ENCODE measurements at regions not wholly inside any gene's neighbourhood (a gene's known extent, or its start where the extent isn't known, plus 50 kb on each side); places are given as distances from the start of the nearest gene placed in this dataset.
A peak's percentile ranks its signal among the peaks of the same experiment; 100 is the strongest.
"Not testable (repeated sequence)": the region's sequence is repeated elsewhere in the genome, so short reads cannot be mapped to it uniquely, and the experiment has no call there.

DNA sequence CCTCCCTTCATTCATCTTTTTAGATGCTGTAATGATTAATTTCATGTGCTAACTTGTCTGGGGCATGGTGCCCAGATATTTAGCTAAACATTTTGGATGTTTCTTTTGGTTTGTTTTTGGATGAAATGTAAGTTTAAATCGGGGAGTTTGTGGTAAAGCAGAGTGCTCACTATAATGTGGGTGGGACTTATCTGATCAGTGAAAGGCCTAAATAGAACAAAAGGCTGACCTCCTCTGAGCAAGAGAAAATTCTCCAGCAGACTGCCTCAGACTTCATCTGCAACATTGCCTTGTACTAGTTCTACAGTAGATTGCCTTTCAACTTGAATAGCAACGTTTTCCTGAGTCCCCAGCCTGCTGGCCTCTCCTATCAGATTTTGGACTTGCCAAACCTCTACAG is 183.6 kb downstream of the S1PR1 start:
- DNase-seq (ENCODE audit: low read depth), result no peak

DNA sequence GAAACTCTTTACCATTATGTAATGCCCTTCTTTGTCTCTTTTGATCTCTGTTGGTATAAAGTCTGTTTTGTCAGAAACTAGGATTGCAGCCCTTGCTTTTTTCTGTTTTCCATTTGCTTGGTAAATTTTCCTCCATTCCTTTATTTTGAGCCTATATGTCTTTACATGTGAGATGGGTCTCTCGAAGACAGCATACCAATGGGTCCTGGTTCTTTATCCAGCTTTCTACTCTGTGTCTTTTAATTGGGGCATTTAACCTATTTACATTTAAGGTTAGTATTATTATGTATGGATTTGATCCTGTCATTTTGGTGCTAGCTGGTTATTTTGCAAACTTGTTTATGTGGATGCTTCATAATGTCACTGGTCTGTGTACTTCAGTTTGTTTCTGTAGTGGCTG is 191.3 kb downstream of the S1PR1 start:
- not testable (repeated sequence) for DNase-seq (ENCODE audit: low read depth)

DNA sequence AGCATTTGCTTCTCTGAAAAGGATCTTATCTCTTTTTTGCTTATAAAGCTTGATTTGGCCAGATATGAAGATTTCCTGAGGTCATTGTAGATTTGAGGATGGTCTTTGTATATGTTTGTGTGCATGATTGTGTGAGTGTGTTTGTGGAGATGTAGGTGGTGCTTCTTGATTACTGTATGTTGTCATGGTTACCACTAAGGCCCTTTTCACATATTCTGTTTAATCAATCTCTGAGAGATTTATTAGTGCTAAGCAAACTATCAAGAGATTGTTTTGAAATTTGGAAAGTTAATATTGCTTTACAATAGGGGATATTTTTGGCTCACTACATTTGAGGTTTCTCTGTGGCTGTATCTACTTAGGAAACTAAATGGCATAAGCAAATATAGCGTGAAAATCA is 191.7 kb downstream of the S1PR1 start:
- DNase-seq (ENCODE audit: low read depth), result no peak

DNA sequence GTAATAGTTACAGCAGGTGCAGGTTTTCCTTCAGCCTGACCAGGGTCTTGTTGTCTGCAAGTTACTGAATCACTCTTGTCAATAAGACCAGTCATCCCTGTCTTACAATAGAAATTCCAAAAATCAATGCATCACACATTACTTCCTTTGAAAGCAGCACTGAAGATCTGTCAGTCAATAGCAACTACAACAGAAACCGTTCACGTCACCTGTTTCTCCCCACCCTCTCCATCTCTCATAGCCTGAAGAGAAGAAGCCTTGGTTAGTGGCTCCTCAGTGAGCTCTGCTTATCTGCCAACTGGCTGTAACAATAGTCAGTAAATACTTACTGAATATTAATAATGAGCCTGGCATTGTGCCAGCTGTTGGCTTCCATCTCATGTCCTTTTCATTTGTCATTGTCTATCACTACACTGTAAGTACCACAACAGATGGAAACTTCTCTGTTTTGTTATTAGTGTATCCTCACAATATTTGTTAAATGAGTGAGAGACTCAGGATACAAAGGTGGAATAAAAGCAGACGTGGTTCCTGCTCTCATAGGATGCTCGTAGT is 195.2 kb downstream of the S1PR1 start:
- DNase-seq (ENCODE audit: low read depth), result no peak

DNA sequence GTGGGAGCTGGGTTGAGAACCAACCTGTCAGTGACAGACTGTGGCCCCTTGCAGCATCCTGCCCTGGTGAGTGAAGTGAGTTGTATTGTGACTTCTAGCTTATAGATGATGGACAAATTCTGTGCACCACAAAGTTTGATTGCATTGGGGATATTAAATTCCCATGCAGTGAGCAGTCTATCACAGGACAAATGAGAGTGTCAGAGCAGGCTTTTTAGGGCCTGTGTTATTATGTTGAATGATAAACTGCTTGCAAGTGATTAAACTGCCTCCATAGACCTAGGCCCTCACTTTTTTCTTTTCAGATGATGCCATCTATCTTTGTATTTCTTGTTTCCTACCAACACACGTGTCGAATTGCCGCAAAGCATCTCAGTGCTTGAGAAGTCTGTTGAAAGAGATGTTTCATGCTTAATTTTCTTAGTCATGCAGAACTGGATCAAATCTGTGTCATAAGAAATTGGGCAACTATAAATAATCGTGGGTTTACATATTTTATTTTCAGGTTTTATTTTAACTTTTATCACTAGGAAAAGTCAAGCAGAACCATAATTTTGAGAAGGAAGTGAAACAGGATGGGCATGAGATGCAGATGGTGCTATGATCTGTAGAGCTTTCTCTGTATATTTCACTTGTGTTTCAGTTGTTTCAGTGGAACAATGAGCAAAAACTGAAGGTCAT is 199.2 kb downstream of the S1PR1 start:
- DNase-seq (ENCODE audit: low read depth), result no peak

DNA sequence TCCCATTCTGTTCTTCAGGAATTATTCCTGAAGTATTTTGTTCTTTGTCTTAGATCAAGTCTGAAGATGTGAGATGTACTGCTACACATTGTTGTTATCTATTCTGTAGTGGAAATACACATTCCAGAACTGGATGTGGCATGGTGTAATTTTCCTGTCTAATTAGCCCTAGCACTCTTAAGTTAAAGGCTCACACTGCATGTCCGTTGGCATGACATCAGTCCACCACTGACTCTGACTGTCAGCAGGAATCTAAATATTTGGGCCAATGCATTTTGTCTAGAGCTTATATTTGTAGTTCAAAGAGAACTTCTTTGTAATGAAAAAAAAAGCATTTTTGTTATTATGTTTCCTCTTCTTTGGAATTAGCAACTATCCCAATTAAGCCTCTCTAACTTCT is 201.0 kb downstream of the S1PR1 start:
- no peak for DNase-seq (ENCODE audit: low read depth)

DNA sequence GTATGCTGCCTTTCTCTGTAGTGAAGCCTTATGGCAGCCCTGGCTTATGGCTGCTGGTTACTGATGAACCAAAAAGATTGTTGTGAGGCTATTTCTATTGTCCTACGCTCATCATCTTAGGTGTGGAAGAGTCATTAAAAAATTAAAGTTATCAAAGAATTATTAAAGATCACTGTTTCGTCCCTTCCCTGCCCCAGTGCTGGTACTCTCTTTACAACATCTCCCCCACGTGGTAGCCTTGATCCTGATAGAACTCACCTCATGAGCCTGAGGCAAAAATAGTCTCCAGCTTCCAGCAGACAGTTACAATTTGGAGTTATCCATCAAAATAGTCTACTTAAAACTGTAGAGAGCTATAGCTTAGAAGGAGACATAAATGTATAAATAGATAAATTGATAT is 201.5 kb downstream of the S1PR1 start:
- DNase-seq (ENCODE audit: low read depth), result no peak

DNA sequence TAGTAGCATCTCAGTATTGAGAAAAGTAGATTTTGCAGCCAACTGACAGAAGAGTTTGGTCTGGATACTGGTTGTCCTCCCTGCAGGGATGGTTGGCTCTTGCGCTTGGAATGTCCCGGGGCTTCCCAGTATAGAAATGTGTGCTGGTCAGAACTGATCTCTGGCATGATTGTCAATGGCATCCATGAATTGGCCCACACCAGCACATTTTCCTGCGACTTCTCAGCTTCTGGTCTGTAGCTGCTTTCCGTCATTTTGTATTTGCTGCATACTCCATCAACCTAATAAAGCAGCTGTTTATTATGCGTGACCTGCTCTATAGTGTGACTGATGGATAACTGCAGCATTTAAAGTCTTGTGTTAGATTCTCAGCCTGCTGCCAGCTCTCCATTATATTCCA is 203.7 kb downstream of the S1PR1 start:
- DNase-seq (ENCODE audit: low read depth), result no peak

DNA sequence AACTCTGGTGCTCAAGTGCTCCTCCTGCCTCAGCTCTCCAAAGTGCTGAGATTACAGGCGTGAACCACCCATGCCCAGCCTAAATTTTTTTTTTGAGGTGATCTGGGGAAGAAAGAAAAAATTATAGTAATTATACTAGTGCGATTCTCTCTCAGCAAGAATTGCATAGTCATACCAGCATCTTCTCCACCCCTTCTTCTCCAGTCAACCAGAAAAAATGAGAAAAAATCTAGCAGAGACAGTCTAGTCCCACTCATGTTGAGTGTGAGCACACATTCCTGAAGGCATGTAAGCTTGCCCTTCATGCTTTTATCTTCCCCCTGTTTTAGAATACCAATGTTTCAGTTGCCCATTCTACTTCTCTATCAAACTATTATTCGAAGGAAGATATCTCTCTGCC is 207.6 kb downstream of the S1PR1 start:
- DNase-seq (ENCODE audit: low read depth), result no peak

DNA sequence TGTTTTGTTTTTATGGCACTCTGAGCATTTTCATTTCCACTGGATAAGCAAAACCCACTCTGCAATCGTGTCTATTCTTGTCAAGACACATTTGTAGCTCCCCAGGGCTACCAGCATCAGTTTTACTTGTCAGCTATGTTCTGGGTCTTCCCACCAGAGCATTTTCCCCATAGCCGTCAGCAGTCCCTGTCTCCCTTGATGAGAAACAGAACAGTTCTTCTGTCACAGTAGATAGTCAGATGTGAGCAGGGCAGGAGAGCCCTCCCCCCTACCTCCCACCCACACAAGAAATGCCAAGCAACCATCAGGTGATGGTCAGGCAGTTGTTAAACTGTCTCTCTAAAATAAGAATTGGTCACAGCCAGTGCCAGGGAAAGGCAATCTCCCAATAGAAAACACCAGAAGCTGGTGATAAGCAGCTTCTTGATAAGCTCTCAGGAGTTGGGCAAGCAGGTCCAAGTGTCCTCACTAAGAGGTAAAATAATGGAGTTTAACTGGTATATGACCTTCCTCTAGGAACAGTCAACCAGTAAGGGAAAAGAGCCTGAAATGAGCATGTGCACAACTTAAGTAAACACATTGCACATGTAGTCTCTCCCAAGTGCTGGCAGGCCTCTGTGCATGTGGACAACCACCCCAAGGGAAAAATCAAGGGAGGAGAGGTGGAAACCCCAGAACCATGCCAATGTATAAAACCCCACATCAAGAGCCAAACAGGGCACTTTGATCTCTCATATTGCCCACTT is 208.2 kb downstream of the S1PR1 start:
- DNase-seq (ENCODE audit: low read depth), result no peak

DNA sequence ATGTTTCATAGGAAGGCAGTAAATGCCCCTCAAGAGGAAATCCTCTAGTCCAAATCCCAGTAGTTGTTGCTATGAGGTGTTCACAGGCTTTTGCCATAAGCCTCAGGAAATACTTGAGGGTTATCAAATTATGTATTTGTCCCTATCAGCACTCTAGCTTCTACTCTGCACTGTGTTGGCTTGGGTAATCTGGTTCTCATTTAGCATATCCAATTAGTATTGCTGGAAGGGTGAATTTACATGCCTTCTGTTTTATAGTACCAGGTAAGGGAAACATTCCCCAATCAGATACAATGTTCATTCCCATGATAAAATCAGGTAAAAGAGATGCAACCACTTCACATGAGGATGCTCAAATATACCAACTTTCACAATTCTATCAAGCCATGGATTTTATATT is 211.2 kb downstream of the S1PR1 start:
- no peak for DNase-seq (ENCODE audit: low read depth)

DNA sequence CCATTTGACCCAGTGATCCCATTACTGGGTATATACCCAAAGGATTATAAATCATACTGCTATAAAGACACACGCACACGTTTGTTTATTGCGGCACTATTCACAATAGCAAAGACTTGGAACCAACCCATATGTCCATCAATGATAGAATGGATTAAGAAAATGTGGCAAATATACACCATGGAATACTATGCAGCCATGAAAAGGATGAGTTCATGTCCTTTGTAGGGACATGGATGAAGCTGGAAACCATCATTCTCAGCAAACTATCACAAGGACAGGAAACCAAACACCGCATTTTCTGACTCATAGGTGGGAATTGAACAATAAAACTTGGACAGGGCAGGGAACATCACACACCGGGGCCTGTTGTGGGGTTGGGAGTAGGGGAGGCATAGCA is 213.9 kb downstream of the S1PR1 start:
- DNase-seq (ENCODE audit: low read depth), result not testable (repeated sequence)

DNA sequence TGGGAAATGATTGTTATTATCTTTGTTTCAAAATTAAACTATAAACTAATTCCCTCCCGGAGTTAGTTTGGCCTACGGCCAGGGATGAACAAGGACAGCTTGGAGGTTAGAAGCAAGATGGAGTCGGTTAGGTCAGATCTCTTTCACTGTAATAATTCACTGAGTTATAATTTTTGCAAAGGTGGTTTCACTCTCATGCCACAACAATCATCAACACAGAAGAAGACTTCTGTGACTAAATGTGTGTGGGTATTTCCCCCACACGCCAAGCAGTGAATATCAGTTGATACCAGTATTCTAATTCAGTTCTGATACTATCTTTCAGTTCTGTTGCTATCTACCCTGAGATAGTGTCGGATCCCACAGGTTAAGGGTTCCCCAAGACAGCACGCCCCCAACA is 215.1 kb downstream of the S1PR1 start:
- no peak for DNase-seq (ENCODE audit: low read depth)

DNA sequence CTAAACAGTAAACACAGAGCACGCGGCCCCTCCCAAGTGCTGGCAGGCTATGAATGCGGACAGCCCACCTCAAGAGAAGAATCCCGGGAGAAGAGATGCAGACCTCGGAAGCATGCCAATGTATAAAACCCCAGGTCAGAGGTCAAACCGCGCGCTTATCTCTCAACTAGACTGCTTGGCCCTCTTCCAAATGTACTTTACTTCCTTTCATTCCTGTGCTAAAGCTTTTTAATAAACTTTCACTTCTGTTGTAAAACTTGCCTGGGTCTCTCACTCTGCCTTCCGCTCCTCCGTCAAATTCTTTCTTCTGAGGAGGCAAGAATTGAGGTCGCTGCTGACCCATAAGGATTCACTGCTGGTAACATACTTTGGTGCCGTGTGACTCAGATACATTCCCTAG is 216.0 kb downstream of the S1PR1 start:
- DNase-seq (ENCODE audit: low read depth), result no peak

DNA sequence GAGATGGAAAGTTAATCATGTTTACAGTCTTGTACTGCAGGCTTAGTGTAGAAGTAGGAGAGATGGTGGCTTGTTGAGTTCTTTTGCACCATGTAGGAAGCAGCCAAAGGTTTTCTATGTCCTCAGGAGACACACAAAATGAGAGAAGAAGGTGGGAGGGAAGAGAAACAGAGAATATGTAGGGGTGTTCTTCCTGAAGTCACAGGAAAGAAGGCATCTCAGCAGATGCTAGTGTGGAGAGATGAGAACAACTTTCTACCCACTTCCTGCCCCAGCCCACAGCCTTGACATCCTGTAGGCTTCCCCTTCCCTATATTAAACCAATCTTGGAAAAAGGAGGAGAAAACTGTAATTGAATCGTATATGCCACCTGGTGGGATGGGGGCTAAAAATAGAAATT is 217.0 kb downstream of the S1PR1 start:
- no peak for DNase-seq (ENCODE audit: low read depth)

DNA sequence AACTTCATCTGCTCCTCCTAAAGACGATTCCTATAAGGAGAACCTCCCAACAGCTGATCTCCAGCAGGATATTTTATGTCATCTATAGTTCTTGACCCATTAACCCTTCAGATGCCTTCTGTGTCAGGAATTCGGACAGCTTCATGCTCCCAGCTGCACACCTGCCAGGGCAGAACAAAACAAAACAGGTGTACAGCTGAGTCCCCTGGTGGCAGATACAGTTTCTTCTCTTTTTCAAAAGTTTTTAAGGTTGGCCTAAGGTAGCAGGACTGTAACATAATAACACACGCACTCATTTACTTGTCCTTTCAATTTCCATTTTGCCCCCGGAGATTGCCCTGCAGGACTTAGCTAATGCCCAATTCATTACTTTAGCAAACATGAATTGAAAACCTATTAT is 218.3 kb downstream of the S1PR1 start:
- DNase-seq (ENCODE audit: low read depth), result no peak

DNA sequence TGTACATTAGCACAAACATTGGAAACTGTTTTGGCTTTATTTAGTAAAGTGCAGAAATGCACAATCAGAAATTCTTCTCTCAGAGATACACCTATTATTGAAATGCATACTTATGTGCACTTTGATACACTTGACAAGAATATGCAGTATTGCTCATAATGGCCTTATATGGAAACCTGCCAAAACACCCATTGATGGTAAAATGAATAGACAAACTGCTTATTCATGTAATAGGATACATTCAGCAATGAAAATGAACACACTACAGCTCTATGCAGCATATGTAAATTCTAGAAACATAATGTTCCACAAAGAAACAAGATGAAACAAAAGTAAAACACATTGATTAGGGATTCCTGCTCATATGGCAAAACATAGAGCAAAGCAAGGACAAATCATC is 223.9 kb downstream of the S1PR1 start:
- DNase-seq (ENCODE audit: low read depth), result no peak

DNA sequence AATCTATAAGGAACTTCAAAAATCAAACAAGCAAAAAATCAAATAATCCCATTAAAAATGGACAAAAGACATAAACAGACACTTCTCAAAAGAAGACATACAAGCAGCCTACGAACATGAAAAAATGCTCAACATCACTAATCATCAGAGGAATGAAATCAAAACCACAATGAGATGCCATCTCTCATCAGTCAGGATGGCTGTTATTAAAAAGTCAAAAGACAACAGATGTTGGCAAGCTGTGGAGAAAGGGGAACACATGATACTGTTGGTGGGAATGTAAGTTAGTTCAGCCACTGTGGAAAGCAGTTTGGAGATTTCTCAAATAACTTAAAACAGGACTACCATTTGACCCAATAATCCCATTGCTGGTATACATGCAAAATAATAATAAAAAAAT is 226.4 kb downstream of the S1PR1 start:
- DNase-seq (ENCODE audit: low read depth), result peak; percentile 10

DNA sequence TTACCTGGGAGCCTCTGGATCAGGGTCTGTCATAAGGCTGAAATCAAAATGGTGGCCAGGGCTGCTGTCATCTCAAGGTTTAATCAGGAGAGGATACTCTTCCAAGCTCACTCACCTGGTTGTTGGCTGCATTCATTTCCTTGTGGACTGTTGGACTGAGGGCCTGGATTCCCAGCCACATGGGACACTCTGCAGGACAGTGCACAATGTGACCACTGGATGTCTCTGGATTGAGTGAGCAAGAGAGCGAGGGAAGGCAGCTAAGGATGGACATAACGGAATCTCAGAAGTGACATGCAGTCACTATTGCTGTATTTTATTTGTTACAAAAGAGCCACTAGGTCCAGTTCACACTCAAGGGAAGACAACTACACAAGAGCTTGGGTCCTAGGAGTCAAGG is 229.1 kb downstream of the S1PR1 start:
- DNase-seq (ENCODE audit: low read depth), result no peak

DNA sequence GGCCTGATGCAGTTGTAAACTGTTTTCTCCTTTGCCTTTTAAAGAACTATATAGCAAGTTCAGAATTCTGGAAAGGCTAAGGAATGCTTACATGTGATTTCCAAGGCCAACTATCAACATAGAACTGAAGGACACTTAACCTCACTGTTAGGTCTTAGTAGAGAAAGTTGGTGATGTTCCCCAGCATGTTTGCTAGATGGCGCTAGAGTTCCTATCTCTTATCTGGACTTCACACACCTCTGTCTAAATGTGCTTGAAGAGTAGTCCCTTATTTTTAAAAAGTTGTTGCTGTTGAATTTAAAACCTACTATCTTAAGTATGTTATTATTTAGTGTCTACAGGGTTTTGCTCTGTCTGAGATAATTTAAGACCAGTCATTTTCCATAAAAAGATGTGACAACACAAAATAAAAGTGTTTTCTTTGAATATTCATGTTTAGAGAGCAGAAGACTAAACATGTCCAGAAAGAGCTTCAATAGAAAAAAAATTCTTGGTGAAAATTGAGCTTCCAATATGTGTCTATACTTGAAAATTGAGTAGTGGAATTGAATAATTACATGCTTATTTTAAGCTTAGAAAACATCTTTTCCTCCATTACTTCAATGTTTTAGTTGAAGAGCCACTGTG is 237.3 kb downstream of the S1PR1 start:
- no peak for DNase-seq (ENCODE audit: low read depth)

DNA sequence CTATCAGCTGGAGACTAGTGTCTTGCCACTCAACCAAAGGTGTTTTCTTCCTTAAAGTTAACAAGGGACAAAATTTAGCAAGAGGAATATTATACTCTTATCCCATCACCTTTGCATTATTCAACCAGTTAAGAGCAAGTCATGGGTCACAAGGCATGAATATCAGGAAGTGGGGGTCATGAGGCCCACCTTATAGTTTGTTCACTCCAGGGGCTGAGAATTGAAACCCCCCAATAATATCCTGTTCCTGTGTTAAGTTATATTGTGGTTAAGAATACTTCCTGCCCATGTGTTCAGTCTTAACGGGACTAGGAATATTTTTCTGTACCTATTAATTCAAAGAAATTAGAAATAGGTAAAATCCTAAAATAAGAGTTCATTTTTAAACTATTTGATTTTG is 239.7 kb downstream of the S1PR1 start:
- no peak for DNase-seq (ENCODE audit: low read depth)

DNA sequence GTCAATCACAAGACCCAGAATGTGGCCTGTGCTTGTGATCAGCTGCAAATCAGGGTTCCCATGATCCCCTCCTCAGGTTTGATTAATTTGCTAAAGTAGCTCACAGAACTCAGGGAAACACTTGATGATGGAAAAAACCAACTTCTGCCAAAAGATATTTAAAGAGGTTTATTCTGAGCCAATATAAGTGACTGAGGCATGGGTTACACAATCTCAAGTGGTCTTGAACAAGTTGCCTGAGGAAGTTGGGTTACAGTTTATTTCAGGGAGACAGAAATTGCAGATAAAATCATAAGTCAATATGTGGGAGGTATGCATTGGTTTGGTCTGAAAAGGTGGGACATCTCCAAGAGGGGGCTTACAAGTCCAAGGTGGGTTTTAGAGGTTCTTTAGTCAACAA is 243.1 kb downstream of the S1PR1 start:
- DNase-seq (ENCODE audit: low read depth), result no peak

DNA sequence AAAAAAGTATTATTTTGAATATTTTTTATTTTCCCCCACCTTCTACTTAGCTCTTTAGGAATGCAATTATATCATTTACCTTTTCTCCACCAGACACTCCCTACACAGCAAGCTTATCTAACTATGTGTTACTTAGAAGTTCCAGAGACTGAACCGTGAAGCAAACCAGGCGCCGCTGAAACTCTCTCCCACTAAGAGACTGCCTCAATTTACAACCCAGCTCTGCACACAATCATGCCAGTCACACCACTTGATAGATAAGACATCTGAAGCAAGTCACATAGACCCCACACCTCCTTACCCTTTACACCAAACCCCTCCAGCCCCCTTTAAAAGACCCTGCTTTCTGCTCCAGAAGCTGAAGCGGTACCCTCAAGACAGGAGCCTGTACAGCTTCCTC is 245.5 kb downstream of the S1PR1 start:
- no peak for DNase-seq (ENCODE audit: low read depth)
